ENCODE measurements at regions not wholly inside any gene's neighbourhood (a gene's known extent, or its start where the extent isn't known, plus 50 kb on each side); places are given as distances from the start of the nearest gene placed in this dataset.

DNA sequence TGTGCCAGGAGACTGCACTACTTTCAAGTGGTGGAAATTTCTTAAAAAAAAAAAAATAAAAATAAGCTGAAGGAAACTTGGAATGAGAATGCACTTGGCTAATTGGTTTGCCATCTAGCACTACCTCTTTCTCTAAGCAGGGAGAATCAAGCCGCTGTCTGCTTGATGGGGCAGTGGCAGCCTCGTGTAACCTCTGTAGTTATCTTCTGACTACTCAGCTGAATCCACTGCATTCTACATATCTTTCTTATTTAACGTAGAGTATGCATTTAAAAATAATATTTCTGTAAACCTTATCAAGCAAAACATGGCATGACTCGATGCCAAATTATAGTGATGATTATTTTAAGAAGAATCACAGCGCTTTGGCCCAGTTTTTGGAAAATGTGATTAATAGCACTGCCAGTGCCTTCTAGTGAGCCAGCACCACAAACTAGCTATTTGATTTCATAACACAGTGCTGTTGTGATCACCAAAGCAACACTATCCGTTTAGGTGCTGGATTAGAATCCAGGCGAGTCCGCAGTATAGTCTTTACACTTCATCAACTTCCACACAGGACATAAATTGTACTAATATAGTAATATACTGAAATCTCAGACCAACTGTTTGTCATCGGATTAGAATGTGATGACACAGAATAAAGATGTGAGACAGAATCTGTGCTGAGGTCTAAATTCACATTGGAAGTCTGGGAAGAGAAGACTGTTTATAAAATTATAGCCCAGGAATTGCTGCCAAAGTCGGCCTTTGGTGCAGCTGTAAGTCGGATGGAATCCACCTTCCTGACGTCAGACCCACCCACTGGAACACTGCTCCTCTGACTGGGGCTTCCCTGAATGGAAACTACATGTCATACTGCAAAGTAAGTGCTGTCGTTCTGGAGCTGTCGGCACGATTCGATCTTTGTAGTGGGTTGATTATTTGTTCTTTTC, 136.5 kb upstream of the ETAA1 start:
- TF ChIP-seq, protein P1, sequence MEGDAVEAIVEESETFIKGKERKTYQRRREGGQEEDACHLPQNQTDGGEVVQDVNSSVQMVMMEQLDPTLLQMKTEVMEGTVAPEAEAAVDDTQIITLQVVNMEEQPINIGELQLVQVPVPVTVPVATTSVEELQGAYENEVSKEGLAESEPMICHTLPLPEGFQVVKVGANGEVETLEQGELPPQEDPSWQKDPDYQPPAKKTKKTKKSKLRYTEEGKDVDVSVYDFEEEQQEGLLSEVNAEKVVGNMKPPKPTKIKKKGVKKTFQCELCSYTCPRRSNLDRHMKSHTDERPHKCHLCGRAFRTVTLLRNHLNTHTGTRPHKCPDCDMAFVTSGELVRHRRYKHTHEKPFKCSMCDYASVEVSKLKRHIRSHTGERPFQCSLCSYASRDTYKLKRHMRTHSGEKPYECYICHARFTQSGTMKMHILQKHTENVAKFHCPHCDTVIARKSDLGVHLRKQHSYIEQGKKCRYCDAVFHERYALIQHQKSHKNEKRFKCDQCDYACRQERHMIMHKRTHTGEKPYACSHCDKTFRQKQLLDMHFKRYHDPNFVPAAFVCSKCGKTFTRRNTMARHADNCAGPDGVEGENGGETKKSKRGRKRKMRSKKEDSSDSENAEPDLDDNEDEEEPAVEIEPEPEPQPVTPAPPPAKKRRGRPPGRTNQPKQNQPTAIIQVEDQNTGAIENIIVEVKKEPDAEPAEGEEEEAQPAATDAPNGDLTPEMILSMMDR (conservative IDR thresholded peaks at IDR 0.05): no peak
- H3K27ac ChIP-seq: no peak overlapping the region

DNA sequence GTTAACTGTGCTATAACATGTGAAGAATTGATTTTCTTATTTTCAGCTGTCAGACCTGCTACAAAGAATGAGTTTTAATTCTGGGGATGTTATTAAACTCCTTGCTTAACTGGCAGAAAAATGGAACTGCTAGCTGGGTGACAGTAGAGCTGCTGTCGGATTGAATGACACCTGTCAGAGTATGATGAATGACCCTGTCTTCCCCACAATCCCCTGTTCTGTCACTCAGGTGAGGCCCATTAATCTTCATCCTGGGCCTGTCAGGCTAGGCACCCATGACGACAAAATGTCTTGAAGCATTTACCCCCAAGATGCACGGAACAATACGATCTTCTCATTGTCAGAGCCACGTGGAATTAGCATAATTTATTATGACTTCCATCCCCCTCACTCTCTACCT, 129.9 kb upstream of the ETAA1 start:
- H3K27ac ChIP-seq: no peak overlapping the region
- TF ChIP-seq, protein P1 (conservative IDR thresholded peaks at IDR 0.05): no peak

DNA sequence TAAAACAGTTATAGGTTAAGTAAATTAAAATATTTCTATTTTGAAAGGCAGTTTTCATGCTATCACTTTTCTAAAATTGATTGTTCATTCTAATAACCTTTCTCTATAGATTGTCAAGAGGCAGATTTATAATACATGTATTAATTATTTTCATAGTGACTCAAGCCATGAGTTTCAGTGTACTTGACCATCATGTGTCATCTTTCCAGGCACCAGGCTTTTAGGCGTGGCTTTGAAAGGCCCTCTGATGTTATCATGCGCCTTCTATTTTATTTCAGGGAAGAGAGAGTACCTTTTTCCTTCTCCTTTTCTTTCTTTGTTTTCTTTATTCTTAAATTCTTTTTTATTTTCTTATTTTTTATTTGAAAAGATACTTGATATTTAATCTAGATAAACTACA, 128.3 kb upstream of the ETAA1 start:
- H3K27ac ChIP-seq: no peak overlapping the region
- TF ChIP-seq, protein P1 (conservative IDR thresholded peaks at IDR 0.05): no peak

DNA sequence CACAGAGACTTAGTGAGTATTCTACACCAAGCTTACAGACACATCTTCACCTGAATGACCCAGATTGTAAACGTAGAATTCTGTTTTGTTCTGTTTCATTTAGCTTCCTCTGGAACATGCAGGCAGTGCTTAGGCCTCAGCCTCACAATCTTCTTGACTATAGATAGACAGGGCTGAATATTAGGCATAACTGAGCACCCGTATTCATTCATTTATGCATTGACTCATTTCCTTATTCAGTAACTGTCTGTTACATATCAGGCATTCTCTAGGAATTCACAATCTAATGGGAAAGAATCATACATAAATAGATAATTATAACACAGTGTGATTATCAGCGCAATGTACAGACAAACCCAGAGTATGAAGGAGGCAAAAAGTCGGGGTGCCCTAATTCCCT, 124.9 kb upstream of the ETAA1 start:
- TF ChIP-seq, protein P1 (conservative IDR thresholded peaks at IDR 0.05): no peak

DNA sequence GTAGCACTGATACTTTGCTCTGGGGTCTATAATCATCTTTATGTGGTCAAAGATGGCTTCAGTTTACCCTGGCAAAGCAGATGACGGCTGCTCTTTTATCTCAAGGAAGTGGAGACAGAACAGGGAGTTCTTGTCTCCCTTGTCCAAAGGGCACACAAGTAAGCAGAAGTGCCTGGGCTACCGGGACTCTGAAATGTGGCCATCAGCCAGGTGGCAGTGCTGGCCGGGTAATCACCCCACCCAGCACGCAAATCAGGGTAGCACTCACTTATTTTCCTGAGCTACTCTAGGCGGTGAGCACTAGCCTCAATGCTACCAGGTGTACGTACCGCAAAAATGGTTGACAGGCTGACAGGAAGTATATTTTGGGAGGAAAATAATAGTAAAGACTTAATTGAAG, 119.7 kb upstream of the ETAA1 start:
- TF ChIP-seq, protein P1 (conservative IDR thresholded peaks at IDR 0.05): 0 out of 2 replicates have a peak, but pooled peaks have one; percentile 10
- H3K27ac ChIP-seq: no peak overlapping the region

More for the DNA sequence above, 124.9 kb upstream of the ETAA1 start:
- no peak overlapping the region for H3K27ac ChIP-seq

DNA sequence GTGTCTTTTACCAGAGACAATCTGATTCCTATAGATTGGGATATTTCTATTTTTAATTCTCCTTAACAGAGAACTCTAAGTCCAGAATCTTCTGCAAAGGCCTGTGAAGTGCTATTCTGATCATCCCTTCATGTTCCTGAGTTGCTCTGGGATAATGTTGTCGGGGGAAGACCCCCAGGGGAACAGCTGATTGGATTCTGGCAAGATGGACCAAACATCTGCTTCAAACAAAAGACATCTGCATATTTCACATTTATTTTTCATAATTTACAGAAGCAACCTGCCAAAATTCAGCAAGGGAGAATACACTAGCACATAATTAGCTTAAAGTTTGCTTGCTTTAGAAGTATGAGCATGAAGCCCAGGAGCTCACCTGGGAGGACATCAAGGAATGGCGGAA, 116.0 kb upstream of the ETAA1 start:
- TF ChIP-seq, protein P1 (conservative IDR thresholded peaks at IDR 0.05): no peak

DNA sequence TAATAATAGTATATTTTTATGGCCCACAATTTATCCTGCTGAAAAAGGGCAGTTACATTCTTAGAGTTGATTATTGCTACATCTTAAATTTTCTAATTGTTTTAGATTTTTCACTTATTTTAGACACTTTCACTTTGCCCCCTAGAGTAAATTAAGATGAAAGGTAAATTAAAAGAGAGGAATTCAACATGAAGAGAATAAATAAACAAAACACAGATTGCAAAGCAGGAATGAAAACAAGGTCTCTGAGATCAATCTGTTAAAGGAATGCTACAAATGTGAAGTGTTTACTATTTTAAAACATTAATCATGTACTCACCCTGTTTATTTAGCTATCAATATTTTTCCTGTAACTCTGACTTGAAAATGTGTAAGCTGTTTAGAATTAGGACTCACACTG, 113.5 kb upstream of the ETAA1 start:
- H3K27ac ChIP-seq: no peak overlapping the region
- TF ChIP-seq, protein P1 (conservative IDR thresholded peaks at IDR 0.05): no peak

More for the DNA sequence above, 116.0 kb upstream of the ETAA1 start:
- H3K27ac ChIP-seq: no peak overlapping the region

All from VCaP (cell line).